MV-4-11 (cell line): ENCODE measurements at regions not wholly inside any gene's neighbourhood (a gene's known extent, or its start where the extent isn't known, plus 50 kb on each side); places are given as distances from the start of the nearest gene placed in this dataset.
A peak's percentile ranks its signal among the peaks of the same experiment; 100 is the strongest.

Experiments
- DNase-seq: peaks from one replicate; lab custom pipeline; 2025; lab: John Stamatoyannopoulos, UW

- DNase-seq: no peak
Measured at GRCh38 chr10:60664859-60665258, 113.4 kb upstream of the CDK1 start.

GRCh38 chr10:60663850-60664249 lies 114.4 kb upstream of the CDK1 start:
- no peak for DNase-seq

- peak; percentile 33 for DNase-seq
Measured at GRCh38 chr10:60662917-60663614, 115.2 kb upstream of the CDK1 start.

- DNase-seq: peak; percentile 9
Measured at GRCh38 chr10:60661637-60662036, 116.6 kb upstream of the CDK1 start.

GRCh38 chr10:60660625-60661024 lies 117.7 kb upstream of the CDK1 start:
- DNase-seq: no peak

GRCh38 chr10:60654813-60655464 lies 123.3 kb upstream of the CDK1 start:
- DNase-seq: no peak

DNA sequence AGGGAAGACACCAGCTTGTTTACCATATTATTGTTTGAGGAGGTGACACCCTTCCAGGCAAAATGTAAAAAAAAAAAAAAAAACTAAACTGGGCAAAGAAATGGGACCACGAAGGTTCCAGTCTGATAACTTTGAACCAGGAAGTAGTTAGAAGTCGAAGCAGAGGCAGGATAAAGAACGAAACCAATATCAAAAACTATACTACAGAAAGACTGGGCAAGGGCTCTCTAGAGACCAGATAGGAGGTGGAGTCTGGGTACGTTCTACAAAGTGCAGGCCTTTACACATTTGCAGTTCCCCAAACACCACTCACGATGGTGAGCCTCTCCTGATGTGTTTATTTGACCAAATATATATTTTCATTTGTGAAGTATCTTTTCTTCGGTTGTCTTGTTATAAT lies 125.7 kb upstream of the CDK1 start:
- DNase-seq: no peak

DNA sequence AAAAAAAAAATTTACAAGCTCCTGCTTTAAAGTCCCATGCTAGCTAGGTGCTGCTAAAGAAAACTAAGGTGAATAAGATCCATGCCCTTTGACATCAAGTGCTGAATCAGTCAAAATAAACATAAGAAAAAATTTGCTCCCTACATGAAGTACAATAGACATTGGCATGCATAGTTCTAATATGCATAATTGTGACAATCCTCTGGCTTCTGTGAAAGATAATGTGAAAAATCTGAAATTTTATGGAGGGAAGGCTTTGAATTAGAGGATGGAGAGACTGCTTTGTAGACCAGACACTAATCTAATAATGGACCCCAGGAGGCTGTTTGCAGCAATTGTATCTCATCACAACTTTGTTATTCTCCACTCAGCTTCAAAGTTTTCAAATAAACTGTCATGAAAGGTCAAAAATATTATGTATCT lies 127.9 kb upstream of the CDK1 start:
- DNase-seq: no peak

DNA sequence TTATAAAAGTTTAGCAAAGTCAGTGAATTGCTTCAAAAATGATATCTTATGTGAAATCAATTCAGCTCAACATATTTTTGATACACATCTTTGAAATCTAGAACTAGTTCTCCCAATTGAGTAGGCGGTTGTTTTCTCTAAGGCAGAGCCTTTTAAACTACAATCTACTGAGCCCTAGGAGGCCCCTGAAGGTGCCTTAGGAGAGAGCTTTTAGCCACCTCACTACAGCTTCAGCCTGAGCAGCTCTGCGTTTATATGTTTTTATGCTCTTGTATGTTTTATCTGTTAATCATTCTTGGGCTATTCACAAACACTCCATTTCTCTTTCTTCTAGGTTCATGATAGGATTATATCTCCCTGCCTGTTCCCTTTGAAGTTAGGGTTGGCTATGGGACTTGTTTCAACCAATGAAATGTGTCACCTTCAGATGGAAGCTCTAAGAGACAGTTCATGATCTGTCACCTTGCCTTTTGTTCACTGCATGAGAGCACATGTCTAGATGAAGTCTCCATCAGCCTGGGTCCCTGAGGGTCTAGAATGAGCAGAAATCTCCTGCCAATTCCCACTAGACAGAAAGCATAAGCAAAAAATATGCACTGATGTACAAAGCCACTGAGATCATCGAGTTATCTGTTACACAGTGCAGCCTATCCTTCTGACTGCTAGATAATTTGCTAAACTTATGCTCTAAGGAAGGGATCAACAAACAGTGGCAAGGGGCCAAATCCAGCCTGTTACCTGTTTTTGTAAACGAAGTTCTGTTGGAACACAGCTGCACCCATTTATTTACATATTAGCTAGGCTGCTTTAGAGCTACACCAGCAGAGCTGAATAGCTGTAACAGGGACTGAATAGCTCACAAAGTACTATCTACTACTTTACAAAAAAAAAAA lies 128.5 kb upstream of the CDK1 start:
- no peak for DNase-seq

- no peak for DNase-seq
Measured at GRCh38 chr10:60648761-60649160, 129.5 kb upstream of the CDK1 start.

- DNase-seq: peak; percentile 29
Measured at GRCh38 chr10:60646966-60647796, 131.1 kb upstream of the CDK1 start.

- no peak for DNase-seq
Measured at GRCh38 chr10:60645980-60646379, 132.3 kb upstream of the CDK1 start.

DNA sequence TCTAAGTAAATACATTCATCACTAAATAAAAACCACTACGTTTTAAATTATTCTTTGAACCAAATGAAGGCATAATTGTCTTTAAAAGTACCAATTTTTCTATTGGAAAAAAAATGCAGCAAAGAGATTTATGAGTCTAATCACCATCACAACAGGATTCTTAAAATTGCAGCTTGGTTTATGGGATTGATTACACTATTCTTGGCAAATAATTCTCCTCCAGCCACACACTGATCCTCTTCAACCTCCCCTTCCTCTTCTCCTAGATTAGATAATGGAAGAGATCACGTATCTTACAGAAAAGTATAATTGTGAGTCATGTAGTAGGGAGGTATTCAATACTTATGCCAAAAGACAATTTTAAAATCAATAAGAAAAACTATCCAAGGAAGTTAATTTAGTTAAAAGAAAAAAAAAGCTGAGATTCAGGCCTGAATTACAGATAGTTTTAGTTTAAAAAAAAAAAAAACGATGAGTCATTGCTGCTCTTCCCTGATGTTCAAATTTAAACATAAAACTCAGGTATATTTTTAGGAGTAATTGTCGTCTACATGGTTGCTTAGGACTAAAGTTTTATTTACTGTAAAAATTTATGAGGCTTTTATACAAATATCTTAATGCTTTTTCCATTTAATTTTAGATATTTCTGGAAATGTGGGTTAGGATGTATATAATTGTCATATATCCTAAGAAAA lies 133.7 kb upstream of the CDK1 start:
- DNase-seq: no peak

- no peak for DNase-seq
Measured at GRCh38 chr10:60643874-60644273, 134.4 kb upstream of the CDK1 start.

- DNase-seq: no peak
Measured at GRCh38 chr10:60629332-60629731, 148.9 kb upstream of the CDK1 start.

GRCh38 chr10:60627778-60628748 lies 150.2 kb upstream of the CDK1 start:
- no peak for DNase-seq

DNA sequence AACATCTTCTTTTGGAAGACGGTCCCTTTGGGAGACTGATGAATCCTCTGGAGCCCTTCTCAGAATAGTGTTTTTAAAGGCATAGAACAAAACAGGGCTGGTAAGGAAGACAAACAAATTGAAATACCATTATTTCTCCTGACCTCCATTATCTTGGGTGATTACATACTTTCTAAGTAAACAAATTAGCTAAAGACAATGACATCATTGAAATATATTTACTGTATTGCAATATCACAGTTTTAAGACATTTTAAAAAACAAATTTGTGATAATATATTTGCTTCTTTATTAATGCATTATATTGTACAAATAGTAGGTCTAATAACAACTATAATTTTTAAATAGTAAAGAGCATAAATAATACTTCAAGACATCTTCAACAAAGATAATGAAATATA lies 152.2 kb upstream of the CDK1 start:
- no peak for DNase-seq

GRCh38 chr10:60623627-60624026 lies 154.7 kb upstream of the CDK1 start:
- no peak for DNase-seq

GRCh38 chr10:60621018-60621417 lies 157.3 kb upstream of the CDK1 start:
- no peak for DNase-seq

- no peak for DNase-seq
Measured at GRCh38 chr10:60618861-60619260, 159.4 kb upstream of the CDK1 start.
